Nephron (organoid): ENCODE measurements at regions not wholly inside any gene's neighbourhood (a gene's known extent, or its start where the extent isn't known, plus 50 kb on each side); places are given as distances from the start of the nearest gene placed in this dataset.
A peak's percentile ranks its signal among the peaks of the same experiment; 100 is the strongest.
"Not testable (repeated sequence)": the region's sequence is repeated elsewhere in the genome, so short reads cannot be mapped to it uniquely, and the experiment has no call there.

Experiments used
- H3K27ac Mint-ChIP-seq, 3 experiments: 2 replicates each; pipeline ENCODE4 v1.8.0; 2020; ENCODE audit warnings: mixed read lengths in 3 of 3, mild to moderate bottlenecking in 2 of 3, moderate library complexity in 1 of 3
- H3K27me3 Mint-ChIP-seq: 2 replicates; pipeline ENCODE4 v1.8.0; 2021; ENCODE audit warnings: low read depth, mild to moderate bottlenecking, moderate library complexity, mixed read lengths
- H3K36me3 Mint-ChIP-seq: 2 replicates; pipeline ENCODE4 v1.8.0; 2020; ENCODE audit warnings: low read depth, mixed read lengths
- H3K4me1 Mint-ChIP-seq: 2 replicates; pipeline ENCODE4 v1.8.0; 2020; ENCODE audit warnings: mixed read lengths
- H3K4me3 Mint-ChIP-seq, 3 experiments: 2 replicates each; pipeline ENCODE4 v1.8.0; 2020; ENCODE audit warnings: mild to moderate bottlenecking in 3 of 3, mixed read lengths in 3 of 3, moderate library complexity in 2 of 3
- H3K9me3 Mint-ChIP-seq: 2 replicates; pipeline ENCODE4 v1.8.0; 2020; ENCODE audit warnings: mixed read lengths
- TF ChIP-seq, protein P1 (sequence below), 3 experiments: fragments of 200-600 bp; sonication (generic); IDR thresholded peaks; one replicate each; pipeline ENCODE4 v1.5.0; 2021; ENCODE audit warnings: antibody characterized with exemption in 3 of 3; ENCODE audit not compliant: unreplicated experiment in 3 of 3

GRCh38 chr6:93675856-93676417, 256.6 kb upstream of the EPHA7 start:
- Mint-ChIP-seq H3K27me3 (no peaks in the 10 kb centered on the region), H3K4me1 (peaks cover 15% of the 10 kb centered on the region), H3K9me3 (no peaks in the 10 kb centered on the region), H3K4me3 (no peak overlapping the region), H3K36me3 (no peaks in the 10 kb centered on the region), H3K27ac (no peak overlapping the region)
- TF ChIP-seq, protein P1, sequence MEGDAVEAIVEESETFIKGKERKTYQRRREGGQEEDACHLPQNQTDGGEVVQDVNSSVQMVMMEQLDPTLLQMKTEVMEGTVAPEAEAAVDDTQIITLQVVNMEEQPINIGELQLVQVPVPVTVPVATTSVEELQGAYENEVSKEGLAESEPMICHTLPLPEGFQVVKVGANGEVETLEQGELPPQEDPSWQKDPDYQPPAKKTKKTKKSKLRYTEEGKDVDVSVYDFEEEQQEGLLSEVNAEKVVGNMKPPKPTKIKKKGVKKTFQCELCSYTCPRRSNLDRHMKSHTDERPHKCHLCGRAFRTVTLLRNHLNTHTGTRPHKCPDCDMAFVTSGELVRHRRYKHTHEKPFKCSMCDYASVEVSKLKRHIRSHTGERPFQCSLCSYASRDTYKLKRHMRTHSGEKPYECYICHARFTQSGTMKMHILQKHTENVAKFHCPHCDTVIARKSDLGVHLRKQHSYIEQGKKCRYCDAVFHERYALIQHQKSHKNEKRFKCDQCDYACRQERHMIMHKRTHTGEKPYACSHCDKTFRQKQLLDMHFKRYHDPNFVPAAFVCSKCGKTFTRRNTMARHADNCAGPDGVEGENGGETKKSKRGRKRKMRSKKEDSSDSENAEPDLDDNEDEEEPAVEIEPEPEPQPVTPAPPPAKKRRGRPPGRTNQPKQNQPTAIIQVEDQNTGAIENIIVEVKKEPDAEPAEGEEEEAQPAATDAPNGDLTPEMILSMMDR (IDR thresholded peaks at IDR 0.05; ENCODE audit: unreplicated experiment in 3 of 3): no peak

GRCh38 chr6:93663111-93663510, 243.8 kb upstream of the EPHA7 start:
- no peak overlapping the region for H3K4me3 Mint-ChIP-seq
- peaks cover 3% of the 10 kb centered on the region for H3K9me3 Mint-ChIP-seq
- H3K36me3 Mint-ChIP-seq: no peaks in the 10 kb centered on the region
- H3K27me3 Mint-ChIP-seq: no peaks in the 10 kb centered on the region
- no peaks in the 10 kb centered on the region for H3K4me1 Mint-ChIP-seq
- H3K27ac Mint-ChIP-seq: no peak overlapping the region
- TF ChIP-seq, protein P1 (IDR thresholded peaks at IDR 0.05; ENCODE audit: unreplicated experiment in 3 of 3): no peak

DNA sequence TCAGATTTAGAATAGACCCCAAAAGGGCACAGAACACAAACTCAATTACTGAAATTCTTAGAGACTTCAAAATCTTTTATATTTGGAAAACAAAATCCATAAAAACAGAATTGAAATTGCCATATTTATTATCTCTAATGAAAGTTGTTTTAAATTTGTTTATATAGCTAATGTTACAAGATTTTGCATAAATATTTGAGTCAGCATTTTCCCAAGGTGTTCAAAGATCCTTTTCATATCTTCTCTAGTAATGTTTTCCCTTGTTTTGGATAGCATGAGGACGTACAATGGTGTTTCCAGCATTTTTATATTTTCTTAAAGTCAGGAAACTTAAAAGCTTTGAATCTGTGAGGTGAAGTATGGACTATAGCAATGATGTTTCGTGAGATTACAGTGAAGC, 235.2 kb upstream of the EPHA7 start:
- H3K27ac Mint-ChIP-seq: no peak overlapping the region
- peaks cover 3% of the 10 kb centered on the region for H3K27me3 Mint-ChIP-seq
- no peaks in the 10 kb centered on the region for H3K9me3 Mint-ChIP-seq
- TF ChIP-seq, protein P1 (IDR thresholded peaks at IDR 0.05; ENCODE audit: unreplicated experiment in 3 of 3): no peak
- no peaks in the 10 kb centered on the region for H3K36me3 Mint-ChIP-seq
- H3K4me1 Mint-ChIP-seq: no peaks in the 10 kb centered on the region
- H3K4me3 Mint-ChIP-seq: no peak overlapping the region

GRCh38 chr6:93644611-93645010, 225.3 kb upstream of the EPHA7 start:
- TF ChIP-seq, protein P1 (IDR thresholded peaks at IDR 0.05; ENCODE audit: unreplicated experiment in 3 of 3): no peak
- Mint-ChIP-seq H3K4me1 (no peaks in the 10 kb centered on the region), H3K4me3 (no peak overlapping the region), H3K9me3 (peaks cover 7% of the 10 kb centered on the region), H3K27ac (no peak overlapping the region), H3K27me3 (no peaks in the 10 kb centered on the region), H3K36me3 (no peaks in the 10 kb centered on the region)

DNA sequence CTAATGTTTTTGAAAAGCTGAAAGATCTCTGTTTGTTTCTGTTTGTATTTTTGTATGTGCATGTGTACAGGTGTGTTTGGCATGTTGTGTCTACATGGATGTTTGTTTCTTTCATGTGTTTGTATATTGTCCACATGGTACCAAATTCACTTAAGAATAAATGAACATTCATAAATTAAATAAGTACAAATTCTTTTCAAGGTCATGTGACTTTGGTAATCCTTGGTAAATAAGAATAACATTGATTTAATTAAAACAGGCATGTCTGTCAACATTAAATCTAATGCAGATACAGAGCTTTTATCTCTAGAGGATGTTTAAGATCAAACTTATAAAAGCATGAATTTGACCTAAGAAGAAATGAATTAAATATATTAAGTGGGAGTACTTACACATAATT, 219.8 kb upstream of the EPHA7 start:
- H3K36me3 Mint-ChIP-seq: no peaks in the 10 kb centered on the region
- TF ChIP-seq, protein P1 (IDR thresholded peaks at IDR 0.05; ENCODE audit: unreplicated experiment in 3 of 3): no peak
- no peak overlapping the region for H3K4me3 Mint-ChIP-seq
- H3K27me3 Mint-ChIP-seq: no peaks in the 10 kb centered on the region
- H3K27ac Mint-ChIP-seq: peak overlapping the region in 1 of 3 experiments; percentile 40
- no peaks in the 10 kb centered on the region for H3K4me1 Mint-ChIP-seq
- peaks cover 13% of the 10 kb centered on the region for H3K9me3 Mint-ChIP-seq

- not testable (repeated sequence) for H3K4me3 Mint-ChIP-seq, H3K27ac Mint-ChIP-seq, H3K9me3 Mint-ChIP-seq, H3K27me3 Mint-ChIP-seq, H3K36me3 Mint-ChIP-seq, H3K4me1 Mint-ChIP-seq
Measured at GRCh38 chr6:93636987-93637664, 217.8 kb upstream of the EPHA7 start.
